HepG2 (cell line): ENCODE measurements at regions not wholly inside any gene's neighbourhood (a gene's known extent, or its start where the extent isn't known, plus 50 kb on each side); places are given as distances from the start of the nearest gene placed in this dataset.

Experiments
- ATAC-seq: fragments of 200-7000 bp; cut with Tn5 transposase; 3 replicates; pipeline ENCODE4 v1.9.1; 2020; ENCODE audit warnings: mild to moderate bottlenecking, moderate library complexity
- BruUV-seq: library from RNA; stranded (reverse); fragments of 400-500 nt; replicated peaks from 2 replicates; lab custom pipeline; 2021; lab: Mats Ljungman, UMichigan
- CTCF ChIA-PET: fragments of 300-600 bp; formaldehyde crosslinking; extraction: SDS; loops from one replicate; lab custom pipeline; 2021; ENCODE audit warnings: low total read pairs, inconsistent platforms, low intra/inter-chr PET ratio; lab: Yijun Ruan, JAX
- POLR2A ChIA-PET: fragments of 350-600 bp; sonication (Branson Sonifier 250); formaldehyde crosslinking; loops from one replicate; lab custom pipeline; 2020; ENCODE audit warnings: antibody characterized with exemption, inconsistent platforms; lab: Yijun Ruan, JAX
- DNase-seq: peaks from one replicate; pipeline ENCODE4 v3.0.0-alpha.2; 2015; ENCODE audit warnings: low spot score
- FAIRE-seq: peaks from 3 replicates; lab custom pipeline; 2011; peaks lifted over from hg19 to GRCh38; lab: Jason Lieb, UNC
- H2AFZ ChIP-seq: one replicate; pipeline ENCODE4 v1.6.1; 2011; ENCODE audit warnings: low read length, inconsistent platforms
- H3K27ac ChIP-seq: fragments of 300-600 bp; 3 replicates; pipeline ENCODE4 v1.8.0; 2011; ENCODE audit warnings: mixed run types, mild to moderate bottlenecking, mixed read lengths, low read length, inconsistent platforms; ENCODE audit not compliant: insufficient read depth; ENCODE audit errors: extremely low read length
- H3K27me3 ChIP-seq, 2 experiments: fragments of 200-600 bp in 1 of 2; 2 replicates in 1 of 2; 3 replicates in 1 of 2; pipeline versions ENCODE4 v1.6.0 to v1.8.0; 2011; ENCODE audit warnings: low read length in 2 of 2, mild to moderate bottlenecking in 2 of 2, moderate library complexity in 2 of 2, inconsistent platforms in 1 of 2; ENCODE audit not compliant: insufficient read depth in 2 of 2, control insufficient read depth in 1 of 2
- H3K36me3 ChIP-seq, 2 experiments: fragments of 200-600 bp in 1 of 2; replicated peaks in 1 of 2; 2 replicates in 1 of 2; 3 replicates in 1 of 2; pipeline versions ENCODE4 v1.5.1 to v1.8.0; 2011; ENCODE audit warnings: low read length in 2 of 2, inconsistent platforms in 1 of 2; ENCODE audit not compliant: insufficient read depth in 2 of 2, control insufficient read depth in 1 of 2
- H3K4me1 ChIP-seq: 2 replicates; pipeline ENCODE4 v1.5.1; 2012; ENCODE audit warnings: low read length, inconsistent platforms; ENCODE audit not compliant: insufficient read depth
- H3K4me2 ChIP-seq: 2 replicates; pipeline ENCODE4 v1.6.0; 2011; ENCODE audit warnings: low read depth, low read length, inconsistent platforms
- H3K4me3 ChIP-seq, 3 experiments: fragments of 200-600 bp in 1 of 3; sonication (generic), shearing (Covaris generic) in 1 of 3; replicated peaks in 1 of 3; 2 replicates each; pipeline ENCODE4 v1.5.1; 2011 to 2016; ENCODE audit warnings: low read length in 3 of 3, inconsistent platforms in 2 of 3, low read depth in 2 of 3, mild to moderate bottlenecking in 2 of 3, control low read depth in 1 of 3, mixed read lengths in 1 of 3; ENCODE audit not compliant: insufficient read depth in 1 of 3
- H3K79me2 ChIP-seq: one replicate; pipeline ENCODE4 v1.6.1; 2011; ENCODE audit warnings: low read length, inconsistent platforms; ENCODE audit not compliant: insufficient read depth
- H3K9ac ChIP-seq: 2 replicates; pipeline ENCODE4 v1.6.0; 2011; ENCODE audit warnings: mild to moderate bottlenecking, low read depth, low read length, inconsistent platforms; ENCODE audit not compliant: insufficient read depth
- H3K9me3 ChIP-seq: 2 replicates; pipeline ENCODE4 v1.5.1; 2012; ENCODE audit warnings: mild to moderate bottlenecking, low read length
- H4K20me1 ChIP-seq: 2 replicates; pipeline ENCODE4 v1.6.0; 2011; ENCODE audit warnings: inconsistent platforms, mild to moderate bottlenecking, low read length, moderate library complexity; ENCODE audit not compliant: insufficient read depth
- CREB1 ChIP-seq, 2 experiments: fragments of 450-650 bp in 1 of 2; IDR thresholded peaks; 2 replicates each; pipeline ENCODE4 v1.6.1; 2016 to 2017; ENCODE audit warnings: control low read depth in 1 of 2, mild to moderate bottlenecking in 1 of 2, missing compliant biosample characterization in 1 of 2, missing genetic modification characterization in 1 of 2
- IRX3 ChIP-seq: sonication (generic); formaldehyde crosslinking; IDR thresholded peaks from 2 replicates; pipeline ENCODE4 v1.8.1; 2023; ENCODE audit warnings: mild to moderate bottlenecking, low read depth, missing genetic modification reagents, borderline replicate concordance
- MLLT10 ChIP-seq: sonication (generic); formaldehyde crosslinking; IDR thresholded peaks from 2 replicates; pipeline ENCODE4 v1.4.0; 2020; ENCODE audit warnings: missing genetic modification reagents
- NCOA1 ChIP-seq: sonication (generic); formaldehyde crosslinking; IDR thresholded peaks from 2 replicates; pipeline ENCODE4 v1.9.0; 2021; ENCODE audit warnings: missing genetic modification reagents
- SIX1 ChIP-seq: sonication (generic); formaldehyde crosslinking; IDR thresholded peaks from 2 replicates; pipeline ENCODE4 v1.4.0; 2020; ENCODE audit warnings: missing genetic modification reagents, borderline replicate concordance
- ZNF468 ChIP-seq: sonication (generic); formaldehyde crosslinking; IDR thresholded peaks from 2 replicates; pipeline ENCODE4 v1.8.0; 2022; ENCODE audit warnings: mild to moderate bottlenecking, moderate library complexity, missing genetic modification reagents
- ZSCAN25 ChIP-seq: sonication (generic); formaldehyde crosslinking; IDR thresholded peaks from 2 replicates; pipeline ENCODE4 v1.8.0; 2022; ENCODE audit warnings: mild to moderate bottlenecking, missing genetic modification reagents
- WGBS: methylation state at CpG from one replicate; pipeline ENCODE4 v1.1.6; 2017; ENCODE audit warnings: low lambda C conversion rate; 5-methylcytosine and 5-hydroxymethylcytosine counted together
- in situ Hi-C: cut with HindIII; loops from 2 replicates; pipeline ENCODE4 v1.10.0; 2017; ENCODE audit warnings: low pct_unique_long_range_greater_than_20kb; ENCODE audit not compliant: extremely low pct_ligation_motif_present
- intact Hi-C: fragments of 100-400 bp; cut with micrococcal nuclease; formaldehyde crosslinking; loops from one replicate; pipeline ENCODE4 v1.10.0; 2022; ENCODE audit not compliant: unreplicated experiment
- TF ChIP-seq, protein P1 (sequence below): sonication (generic); formaldehyde crosslinking; IDR thresholded peaks from 2 replicates; pipeline ENCODE4 v1.4.0; 2020; ENCODE audit warnings: missing genetic modification reagents
- TF ChIP-seq, protein P2 (sequence below), 2 experiments: sonication (generic) in 1 of 2; formaldehyde crosslinking in 1 of 2; IDR thresholded peaks; 2 replicates each; pipeline versions ENCODE4 v1.5.1 to v1.6.1; 2011 to 2020; ENCODE audit warnings: borderline replicate concordance in 1 of 2, low read depth in 1 of 2, low read length in 1 of 2, mild to moderate bottlenecking in 1 of 2, missing genetic modification reagents in 1 of 2, moderate library complexity in 1 of 2

DNA sequence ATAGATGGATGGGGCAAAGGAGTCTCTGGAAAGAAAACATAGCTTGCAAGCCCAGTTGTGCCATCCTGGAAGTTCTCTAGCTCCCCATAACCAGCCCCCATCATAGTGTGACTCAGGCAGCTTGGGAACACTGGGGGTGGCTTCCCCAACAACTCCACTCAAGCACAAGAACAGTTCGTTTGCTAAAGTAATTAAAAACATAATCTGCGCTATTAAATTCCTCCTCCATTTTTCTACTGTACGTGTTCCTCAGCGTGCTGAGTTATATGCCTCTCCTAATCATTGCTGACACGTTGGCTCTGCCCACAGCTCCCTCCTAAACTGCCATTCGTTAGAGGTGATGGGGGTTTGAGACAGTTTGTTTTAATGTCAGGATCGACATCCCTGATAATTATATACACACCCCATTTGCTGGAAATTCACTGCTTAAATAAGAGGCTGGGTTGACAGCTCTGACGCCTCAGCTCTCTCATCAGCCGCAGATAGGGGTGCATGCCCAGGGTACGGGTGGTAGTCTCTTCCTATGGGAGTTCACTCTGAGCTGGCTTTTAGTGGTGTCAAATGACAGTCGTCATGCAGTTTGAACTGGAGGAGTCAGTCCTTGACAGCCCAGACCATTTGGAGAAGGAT is 59.5 kb upstream of the SEZ6L start:
- Histone ChIP-seq H3K27ac (no peak overlapping the region), H3K36me3 (no peaks in the 10 kb centered on the region), H3K4me2 (no peak overlapping the region), H4K20me1 (no peaks in the 10 kb centered on the region), H3K4me3 (no peak overlapping the region), H3K27me3 (no peaks in the 10 kb centered on the region), H3K4me1 (no peaks in the 10 kb centered on the region), H3K9me3 (no peaks in the 10 kb centered on the region), H2AFZ (no peak overlapping the region), H3K79me2 (no peaks in the 10 kb centered on the region), H3K9ac (no peak overlapping the region)
- ATAC-seq (no peak), DNase-seq (no peak), FAIRE-seq (no peak)
- in situ Hi-C loops (no loop called here), intact Hi-C loops (no loop called here)
- ChIA-PET POLR2A (no interaction called here), CTCF (no interaction called here)
- no peak for TF ChIP-seq NCOA1 (CRISPR knock-in tag)
- TF ChIP-seq CREB1 (IDR thresholded peaks at IDR 0.05): no peak
- TF ChIP-seq CREB1 (CRISPR knock-in tag; IDR thresholded peaks at IDR 0.05): no peak
- TF ChIP-seq, protein P1, sequence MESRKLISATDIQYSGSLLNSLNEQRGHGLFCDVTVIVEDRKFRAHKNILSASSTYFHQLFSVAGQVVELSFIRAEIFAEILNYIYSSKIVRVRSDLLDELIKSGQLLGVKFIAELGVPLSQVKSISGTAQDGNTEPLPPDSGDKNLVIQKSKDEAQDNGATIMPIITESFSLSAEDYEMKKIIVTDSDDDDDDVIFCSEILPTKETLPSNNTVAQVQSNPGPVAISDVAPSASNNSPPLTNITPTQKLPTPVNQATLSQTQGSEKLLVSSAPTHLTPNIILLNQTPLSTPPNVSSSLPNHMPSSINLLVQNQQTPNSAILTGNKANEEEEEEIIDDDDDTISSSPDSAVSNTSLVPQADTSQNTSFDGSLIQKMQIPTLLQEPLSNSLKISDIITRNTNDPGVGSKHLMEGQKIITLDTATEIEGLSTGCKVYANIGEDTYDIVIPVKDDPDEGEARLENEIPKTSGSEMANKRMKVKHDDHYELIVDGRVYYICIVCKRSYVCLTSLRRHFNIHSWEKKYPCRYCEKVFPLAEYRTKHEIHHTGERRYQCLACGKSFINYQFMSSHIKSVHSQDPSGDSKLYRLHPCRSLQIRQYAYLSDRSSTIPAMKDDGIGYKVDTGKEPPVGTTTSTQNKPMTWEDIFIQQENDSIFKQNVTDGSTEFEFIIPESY (CRISPR knock-in tag): no peak
- no peak for TF ChIP-seq IRX3 (CRISPR knock-in tag)
- no peak for TF ChIP-seq ZSCAN25 (CRISPR knock-in tag)
- no peak for TF ChIP-seq ZNF468 (CRISPR knock-in tag)
- TF ChIP-seq, protein P2, sequence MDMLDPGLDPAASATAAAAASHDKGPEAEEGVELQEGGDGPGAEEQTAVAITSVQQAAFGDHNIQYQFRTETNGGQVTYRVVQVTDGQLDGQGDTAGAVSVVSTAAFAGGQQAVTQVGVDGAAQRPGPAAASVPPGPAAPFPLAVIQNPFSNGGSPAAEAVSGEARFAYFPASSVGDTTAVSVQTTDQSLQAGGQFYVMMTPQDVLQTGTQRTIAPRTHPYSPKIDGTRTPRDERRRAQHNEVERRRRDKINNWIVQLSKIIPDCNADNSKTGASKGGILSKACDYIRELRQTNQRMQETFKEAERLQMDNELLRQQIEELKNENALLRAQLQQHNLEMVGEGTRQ (IDR thresholded peaks at IDR 0.05; ENCODE audit: low read depth, low read length): no peak
- TF ChIP-seq, protein P2 (CRISPR knock-in tag; IDR thresholded peaks at IDR 0.05; ENCODE audit: borderline replicate concordance): no peak
- TF ChIP-seq MLLT10 (CRISPR knock-in tag): no peak
- no peak for TF ChIP-seq SIX1
- no TSS peak for BruUV-seq
- 26% methylated on average over 11 of the region's 11 CpGs for WGBS
